ENCODE measurements at regions not wholly inside any gene's neighbourhood (a gene's known extent, or its start where the extent isn't known, plus 50 kb on each side); places are given as distances from the start of the nearest gene placed in this dataset.
A peak's percentile ranks its signal among the peaks of the same experiment; 100 is the strongest.

DNA sequence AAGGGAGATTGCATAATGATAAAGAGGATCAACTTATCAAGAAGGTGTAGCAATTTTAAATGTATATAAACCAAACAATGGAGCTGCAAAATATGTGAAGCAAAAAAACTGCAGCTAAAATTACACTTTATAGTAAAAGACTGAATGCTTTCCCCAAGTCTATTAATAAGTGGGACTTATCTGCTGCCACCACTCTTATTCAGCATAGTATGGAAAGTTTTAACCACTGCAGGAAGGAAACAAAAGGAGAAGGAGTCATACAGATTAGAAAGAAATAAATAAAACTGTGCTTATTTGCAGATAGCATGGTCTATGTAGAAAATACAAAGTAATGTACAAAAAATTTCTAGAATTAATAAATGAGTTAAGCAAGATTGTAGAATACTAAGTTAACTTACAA is 94.1 kb upstream of the GK2 start:
- ATAC-seq: no peak
- Histone ChIP-seq H3K4me1 (no peaks in the 10 kb centered on the region), H3K9me3 (no peaks in the 10 kb centered on the region), H3K27me3 (no peaks in the 10 kb centered on the region), H3K36me3 (no peaks in the 10 kb centered on the region), H3K27ac (no peak overlapping the region), H3K4me3 (no peak overlapping the region)
- intact Hi-C loops (cut with DNase I): no loop called here
- TF ChIP-seq, protein P1, sequence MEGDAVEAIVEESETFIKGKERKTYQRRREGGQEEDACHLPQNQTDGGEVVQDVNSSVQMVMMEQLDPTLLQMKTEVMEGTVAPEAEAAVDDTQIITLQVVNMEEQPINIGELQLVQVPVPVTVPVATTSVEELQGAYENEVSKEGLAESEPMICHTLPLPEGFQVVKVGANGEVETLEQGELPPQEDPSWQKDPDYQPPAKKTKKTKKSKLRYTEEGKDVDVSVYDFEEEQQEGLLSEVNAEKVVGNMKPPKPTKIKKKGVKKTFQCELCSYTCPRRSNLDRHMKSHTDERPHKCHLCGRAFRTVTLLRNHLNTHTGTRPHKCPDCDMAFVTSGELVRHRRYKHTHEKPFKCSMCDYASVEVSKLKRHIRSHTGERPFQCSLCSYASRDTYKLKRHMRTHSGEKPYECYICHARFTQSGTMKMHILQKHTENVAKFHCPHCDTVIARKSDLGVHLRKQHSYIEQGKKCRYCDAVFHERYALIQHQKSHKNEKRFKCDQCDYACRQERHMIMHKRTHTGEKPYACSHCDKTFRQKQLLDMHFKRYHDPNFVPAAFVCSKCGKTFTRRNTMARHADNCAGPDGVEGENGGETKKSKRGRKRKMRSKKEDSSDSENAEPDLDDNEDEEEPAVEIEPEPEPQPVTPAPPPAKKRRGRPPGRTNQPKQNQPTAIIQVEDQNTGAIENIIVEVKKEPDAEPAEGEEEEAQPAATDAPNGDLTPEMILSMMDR (IDR thresholded peaks at IDR 0.05): no peak
- DNase-seq: no peak

DNA sequence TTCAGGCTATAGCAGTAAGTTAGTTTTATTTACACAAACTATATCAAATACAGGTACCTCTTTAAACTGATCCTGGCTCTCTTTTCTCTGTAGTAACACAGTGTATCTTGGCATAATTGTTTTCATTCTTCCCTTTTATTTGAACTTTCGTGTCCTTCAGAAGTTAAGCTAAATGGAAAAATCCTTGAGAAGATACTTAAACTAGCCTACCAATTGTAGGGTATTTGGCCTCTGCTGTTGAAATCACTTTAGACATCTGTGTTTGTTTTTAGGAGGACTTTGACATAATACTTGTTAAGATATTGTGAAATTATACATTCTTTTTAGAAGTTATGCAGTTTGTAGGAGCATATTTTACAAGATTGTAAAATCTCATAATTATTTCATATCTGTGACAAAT is 90.3 kb upstream of the GK2 start:
- H3K36me3 ChIP-seq: no peaks in the 10 kb centered on the region
- DNase-seq (no peak), ATAC-seq (peak; percentile 55)
- TF ChIP-seq, protein P1 (IDR thresholded peaks at IDR 0.05): no peak
- no peaks in the 10 kb centered on the region for H3K9me3 ChIP-seq
- H3K27me3 ChIP-seq: no peaks in the 10 kb centered on the region
- H3K27ac ChIP-seq: no peak overlapping the region
- H3K4me3 ChIP-seq: no peak overlapping the region
- intact Hi-C loops (cut with DNase I): no loop called here
- no peaks in the 10 kb centered on the region for H3K4me1 ChIP-seq

DNA sequence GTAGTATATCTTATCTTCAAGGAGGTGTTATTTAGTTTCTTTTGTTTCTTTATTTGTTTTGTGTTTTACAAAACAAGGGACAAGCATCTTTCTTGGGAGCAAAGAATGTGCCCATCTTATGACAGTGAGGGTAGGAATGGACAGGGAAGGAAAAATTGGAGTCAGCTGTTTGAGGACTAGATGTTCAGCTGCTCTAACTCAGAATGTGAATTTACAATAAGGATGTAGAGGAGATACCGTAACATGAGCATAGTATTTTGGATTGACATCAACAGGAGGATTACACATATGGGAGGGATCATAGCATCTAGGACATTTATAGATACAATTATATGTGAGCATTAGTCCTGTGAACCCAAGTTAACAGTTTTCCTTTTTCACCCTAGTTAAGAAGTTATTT is 89.0 kb upstream of the GK2 start:
- intact Hi-C loops (cut with DNase I): no loop called here
- no peak overlapping the region for H3K27ac ChIP-seq
- TF ChIP-seq, protein P1 (IDR thresholded peaks at IDR 0.05): no peak
- no peaks in the 10 kb centered on the region for H3K36me3 ChIP-seq
- no peaks in the 10 kb centered on the region for H3K4me1 ChIP-seq
- H3K27me3 ChIP-seq: no peaks in the 10 kb centered on the region
- ATAC-seq (no peak), DNase-seq (no peak)
- H3K4me3 ChIP-seq: no peak overlapping the region
- H3K9me3 ChIP-seq: no peaks in the 10 kb centered on the region

DNA sequence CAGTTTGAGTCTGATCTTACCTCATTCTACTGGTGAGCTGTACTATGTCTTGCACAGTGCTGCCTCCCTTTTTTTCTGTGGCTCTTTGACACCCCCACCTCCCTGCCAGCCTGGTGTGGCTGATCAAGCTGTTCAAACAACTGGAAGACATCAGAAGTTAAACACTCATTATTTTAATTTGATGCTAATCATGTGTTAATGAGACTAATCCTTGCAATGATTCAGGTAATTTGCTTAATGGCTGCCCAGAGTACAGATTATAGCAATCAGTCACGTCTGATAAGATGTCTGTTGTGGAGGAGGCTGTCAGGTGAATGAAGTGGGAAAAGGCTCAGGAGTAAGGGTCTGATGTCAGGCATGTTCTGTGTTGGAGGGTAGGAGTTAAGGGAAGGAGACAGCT is 87.4 kb upstream of the GK2 start:
- Histone ChIP-seq H3K4me3 (no peak overlapping the region), H3K36me3 (no peaks in the 10 kb centered on the region), H3K27ac (no peak overlapping the region), H3K4me1 (no peaks in the 10 kb centered on the region), H3K9me3 (no peaks in the 10 kb centered on the region), H3K27me3 (no peaks in the 10 kb centered on the region)
- intact Hi-C loops (cut with DNase I): no loop called here
- TF ChIP-seq, protein P1 (IDR thresholded peaks at IDR 0.05): no peak
- ATAC-seq (no peak), DNase-seq (no peak)

DNA sequence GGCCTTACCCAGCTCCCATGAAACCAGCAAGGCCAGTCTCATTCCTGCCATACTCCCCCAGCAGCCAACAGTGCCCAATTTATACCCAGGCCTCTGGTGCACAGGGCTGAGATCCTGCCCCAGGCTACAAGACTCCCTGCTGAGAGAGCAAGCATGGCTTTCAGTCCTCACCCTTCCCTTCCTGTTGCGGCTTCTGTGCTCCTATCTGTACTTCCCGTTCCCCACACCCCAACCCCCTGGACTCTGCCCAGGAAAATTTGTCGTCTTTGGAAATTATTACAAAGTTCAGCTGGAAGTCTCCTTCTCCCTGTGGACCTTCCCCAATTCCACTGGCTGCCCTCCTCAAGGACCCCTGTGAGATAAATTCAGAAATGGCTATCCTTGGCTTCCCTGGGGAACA is 84.1 kb upstream of the GK2 start:
- no peaks in the 10 kb centered on the region for H3K27me3 ChIP-seq
- H3K4me1 ChIP-seq: no peaks in the 10 kb centered on the region
- no peaks in the 10 kb centered on the region for H3K36me3 ChIP-seq
- H3K4me3 ChIP-seq: no peak overlapping the region
- peak; percentile 10 for ATAC-seq
- intact Hi-C loops (cut with DNase I): no loop called here
- H3K27ac ChIP-seq: no peak overlapping the region
- no peaks in the 10 kb centered on the region for H3K9me3 ChIP-seq
- no peak for DNase-seq
- TF ChIP-seq, protein P1 (IDR thresholded peaks at IDR 0.05): no peak

DNA sequence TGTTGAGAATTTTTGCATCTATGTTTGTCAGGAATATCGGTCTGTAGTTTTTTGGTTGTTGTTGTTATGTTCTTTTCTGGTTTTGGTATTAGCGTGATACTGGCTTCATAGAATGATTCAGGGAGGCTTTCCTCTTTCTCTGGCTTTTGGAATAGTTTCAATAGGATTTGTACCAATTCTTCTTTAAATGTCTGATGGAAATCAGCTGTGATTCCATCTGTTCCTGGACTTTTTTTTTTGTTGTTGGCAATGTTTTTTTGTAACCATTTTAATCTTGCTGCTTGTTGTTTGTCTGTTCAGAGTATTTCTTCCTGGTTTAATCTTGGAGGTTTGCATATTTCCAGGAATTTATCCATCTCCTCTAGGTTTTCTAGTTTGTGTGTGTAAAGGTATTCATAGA is 81.5 kb upstream of the GK2 start:
- H3K36me3 ChIP-seq: no peaks in the 10 kb centered on the region
- H3K27ac ChIP-seq: no peak overlapping the region
- H3K4me1 ChIP-seq: no peaks in the 10 kb centered on the region
- ATAC-seq: no peak
- intact Hi-C loops (cut with DNase I): no loop called here
- no peak overlapping the region for H3K4me3 ChIP-seq
- H3K27me3 ChIP-seq: no peaks in the 10 kb centered on the region
- H3K9me3 ChIP-seq: no peaks in the 10 kb centered on the region
- no peak for DNase-seq
- TF ChIP-seq, protein P1 (IDR thresholded peaks at IDR 0.05): no peak

Data from upper lobe of right lung (tissue), 1 donor.